ENCODE measurements at regions not wholly inside any gene's neighbourhood (a gene's known extent, or its start where the extent isn't known, plus 50 kb on each side); places are given as distances from the start of the nearest gene placed in this dataset.

- dilution Hi-C loops (cut with MboI; ENCODE audit: extremely low pct_ligation_motif_present, low sequenced_read_pairs) (no loop called here), intact Hi-C loops (cut with micrococcal nuclease) (no loop called here)
- no peak for TF ChIP-seq POLR2A (IDR thresholded peaks at IDR 0.05; ENCODE audit: low read depth, low read length)
- no peak for TF ChIP-seq EZH2 (IDR thresholded peaks at IDR 0.05; ENCODE audit: borderline replicate concordance, low read depth, low read length, severe bottlenecking)
- no peak for TF ChIP-seq FOS (IDR thresholded peaks at IDR 0.05; ENCODE audit: borderline replicate concordance, insufficient read depth, low read length)
- Histone ChIP-seq H2AFZ (ENCODE audit: low read depth, low read length) (no peak overlapping the region), H3K27ac (ENCODE audit: insufficient read depth, low read depth, low read length) (no peak overlapping the region), H3K9ac (replicated peaks; ENCODE audit: extremely low read depth, insufficient read depth, low read length) (no peak overlapping the region), H3K27me3 (ENCODE audit: control insufficient read depth in 2 of 2, insufficient read depth in 2 of 2, low read length in 2 of 2) (peaks cover 4 to 7% of the 10 kb centered on the region in 2 experiments), H3K4me1 (ENCODE audit: control insufficient read depth, extremely low read depth, insufficient read depth, low read length) (no peaks in the 10 kb centered on the region), H3K4me3 (replicated peaks in 1 of 3; ENCODE audit: insufficient read depth in 1 of 3, low read depth in 1 of 3, low read length in 3 of 3) (no peak overlapping the region), H3K9me3 (replicated peaks; ENCODE audit: control insufficient read depth, insufficient read depth, low read length) (no peaks in the 10 kb centered on the region), H3K79me2 (ENCODE audit: control insufficient read depth, insufficient read depth, low read length) (no peaks in the 10 kb centered on the region), H3K9me1 (replicated peaks; ENCODE audit: control insufficient read depth, extremely low read depth, insufficient read depth, low read length) (no peaks in the 10 kb centered on the region), H3K36me3 (ENCODE audit: control insufficient read depth in 2 of 2, extremely low read depth in 1 of 2, insufficient read depth in 2 of 2, low read length in 2 of 2) (no peaks in the 10 kb centered on the region), H4K20me1 (replicated peaks; ENCODE audit: control insufficient read depth, extremely low read depth, insufficient read depth, low read length) (no peaks in the 10 kb centered on the region), H3K4me2 (ENCODE audit: insufficient read depth, low read length) (no peak overlapping the region)
- FAIRE-seq (no peak), DNase-seq (ENCODE audit: low read depth, low spot score) (no peak)
- ChIA-PET CTCF (interaction anchor here (0.6 kb wide), 1 partner anchor 10 kb away, joined by 3 read pairs; no protein-coding TSS in a partner anchor), POLR2A (no interaction called here)
- no TSS peak for BruUV-seq (replicated peaks)
Measured at GRCh38 chr9:109852556-109852955, 72.6 kb downstream of the PALM2AKAP2 start.

- intact Hi-C loops (cut with micrococcal nuclease) = no loop called here
- peaks cover 4 to 19% of the 10 kb centered on the region in 2 experiments for H3K27me3 ChIP-seq (ENCODE audit: control insufficient read depth in 2 of 2, insufficient read depth in 2 of 2, low read length in 2 of 2)
- H3K4me2 ChIP-seq (ENCODE audit: insufficient read depth, low read length) = no peak overlapping the region
- H3K36me3 ChIP-seq (ENCODE audit: control insufficient read depth in 2 of 2, extremely low read depth in 1 of 2, insufficient read depth in 2 of 2, low read length in 2 of 2) = no peaks in the 10 kb centered on the region
- no peaks in the 10 kb centered on the region for H3K4me1 ChIP-seq (ENCODE audit: control insufficient read depth, extremely low read depth, insufficient read depth, low read length)
- no peak overlapping the region for H2AFZ ChIP-seq (ENCODE audit: low read depth, low read length)
- no TSS peak for BruUV-seq (replicated peaks)
- H3K9me3 ChIP-seq (replicated peaks; ENCODE audit: control insufficient read depth, insufficient read depth, low read length) = no peaks in the 10 kb centered on the region
- no peak overlapping the region for H3K4me3 ChIP-seq (replicated peaks in 1 of 3; ENCODE audit: insufficient read depth in 1 of 3, low read depth in 1 of 3, low read length in 3 of 3)
- H3K9ac ChIP-seq (replicated peaks; ENCODE audit: extremely low read depth, insufficient read depth, low read length) = no peak overlapping the region
- DNase-seq (ENCODE audit: low read depth, low spot score) (no peak), FAIRE-seq (no peak)
- ChIA-PET POLR2A (no interaction called here), CTCF (no interaction called here)
- no peaks in the 10 kb centered on the region for H3K79me2 ChIP-seq (ENCODE audit: control insufficient read depth, insufficient read depth, low read length)
- H3K9me1 ChIP-seq (replicated peaks; ENCODE audit: control insufficient read depth, extremely low read depth, insufficient read depth, low read length) = no peaks in the 10 kb centered on the region
- H3K27ac ChIP-seq (ENCODE audit: insufficient read depth, low read depth, low read length) = no peak overlapping the region
- dilution Hi-C loops (cut with MboI; ENCODE audit: extremely low pct_ligation_motif_present, low sequenced_read_pairs) = no loop called here
- H4K20me1 ChIP-seq (replicated peaks; ENCODE audit: control insufficient read depth, extremely low read depth, insufficient read depth, low read length) = no peaks in the 10 kb centered on the region
- TF ChIP-seq POLR2A (IDR thresholded peaks at IDR 0.05; ENCODE audit: low read depth, low read length) = no peak
- TF ChIP-seq, protein P1, sequence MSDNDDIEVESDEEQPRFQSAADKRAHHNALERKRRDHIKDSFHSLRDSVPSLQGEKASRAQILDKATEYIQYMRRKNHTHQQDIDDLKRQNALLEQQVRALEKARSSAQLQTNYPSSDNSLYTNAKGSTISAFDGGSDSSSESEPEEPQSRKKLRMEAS (IDR thresholded peaks at IDR 0.05; ENCODE audit: insufficient read depth, insufficient read length) = no peak
- no peak for TF ChIP-seq FOS (IDR thresholded peaks at IDR 0.05; ENCODE audit: borderline replicate concordance, insufficient read depth, low read length)
- no peak for TF ChIP-seq EZH2 (IDR thresholded peaks at IDR 0.05; ENCODE audit: borderline replicate concordance, low read depth, low read length, severe bottlenecking)
- no peak for TF ChIP-seq JUN (IDR thresholded peaks at IDR 0.05; ENCODE audit: borderline replicate concordance, insufficient read depth, insufficient read length, low read depth)
Measured at GRCh38 chr9:109855540-109855939, 75.5 kb downstream of the PALM2AKAP2 start.

Measured in endothelial cell of umbilical vein (primary cell).